ENCODE measurements at regions not wholly inside any gene's neighbourhood (a gene's known extent, or its start where the extent isn't known, plus 50 kb on each side); places are given as distances from the start of the nearest gene placed in this dataset.

- no peak for TF ChIP-seq RARG (CRISPR knock-in tag; IDR thresholded peaks at IDR 0.05; ENCODE audit: low read depth)
- no peak for TF ChIP-seq ATF3 (CRISPR knock-in tag; IDR thresholded peaks at IDR 0.05)
- no peak for TF ChIP-seq ZKSCAN8 (CRISPR knock-in tag; IDR thresholded peaks at IDR 0.05; ENCODE audit: borderline replicate concordance)
- no peak for TF ChIP-seq CEBPZ (IDR thresholded peaks at IDR 0.05; ENCODE audit: low read length)
- no peak for TF ChIP-seq CTCF (CRISPR knock-in tag; IDR thresholded peaks at IDR 0.05)
- no peak for TF ChIP-seq POLR2AphosphoS2 (IDR thresholded peaks at IDR 0.05; ENCODE audit: low read depth, low read length)
- TF ChIP-seq PBX3 (CRISPR knock-in tag; IDR thresholded peaks at IDR 0.05; ENCODE audit: borderline replicate concordance): no peak
These were observed 218.1 kb upstream of the FAM78B start for GRCh38 chr1:166384948-166385347.

Measured in HepG2 (cell line).